ENCODE measurements at regions not wholly inside any gene's neighbourhood (a gene's known extent, or its start where the extent isn't known, plus 50 kb on each side); places are given as distances from the start of the nearest gene placed in this dataset.

GRCh38 chr4:189029976-189030504, 890.8 kb downstream of the TRIML1 start:
- no peak for DNase-seq (ENCODE audit: low read depth in 2 of 2)

DNA sequence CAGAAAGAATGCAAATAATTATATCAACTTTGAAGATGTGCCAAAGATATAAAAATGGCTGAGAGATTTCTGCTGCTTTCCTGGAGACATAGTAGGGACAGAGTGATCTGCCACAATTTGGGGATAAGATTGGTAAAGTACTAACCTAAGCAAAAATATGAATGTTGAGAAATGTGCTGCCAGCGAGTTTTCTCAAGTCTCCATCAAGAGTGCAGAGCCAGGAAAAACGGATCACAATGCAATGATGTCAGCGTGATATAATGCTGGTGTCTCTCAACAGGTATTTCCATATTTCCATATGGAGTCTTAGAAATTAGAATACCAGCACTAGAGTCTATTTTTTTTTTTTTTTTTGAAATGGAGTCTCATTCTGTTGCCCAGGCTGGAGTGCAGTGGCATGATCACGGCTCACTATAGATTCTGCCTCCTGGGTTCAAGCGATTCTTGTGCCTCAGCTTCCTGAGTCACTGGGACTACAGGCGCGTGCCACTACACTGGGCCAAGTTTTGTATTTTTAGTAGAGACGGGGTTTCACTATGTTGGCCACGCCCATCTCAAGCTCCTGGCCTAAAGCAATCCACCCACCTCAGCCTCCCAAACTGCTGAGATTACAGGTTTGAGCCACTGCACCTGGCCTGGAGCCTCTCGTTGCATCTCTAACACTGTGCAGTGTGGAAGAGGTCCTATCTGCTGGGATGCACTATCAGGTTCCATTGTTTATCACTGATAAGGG, 893.5 kb downstream of the TRIML1 start:
- no peak for DNase-seq (ENCODE audit: low read depth in 2 of 2)

DNA sequence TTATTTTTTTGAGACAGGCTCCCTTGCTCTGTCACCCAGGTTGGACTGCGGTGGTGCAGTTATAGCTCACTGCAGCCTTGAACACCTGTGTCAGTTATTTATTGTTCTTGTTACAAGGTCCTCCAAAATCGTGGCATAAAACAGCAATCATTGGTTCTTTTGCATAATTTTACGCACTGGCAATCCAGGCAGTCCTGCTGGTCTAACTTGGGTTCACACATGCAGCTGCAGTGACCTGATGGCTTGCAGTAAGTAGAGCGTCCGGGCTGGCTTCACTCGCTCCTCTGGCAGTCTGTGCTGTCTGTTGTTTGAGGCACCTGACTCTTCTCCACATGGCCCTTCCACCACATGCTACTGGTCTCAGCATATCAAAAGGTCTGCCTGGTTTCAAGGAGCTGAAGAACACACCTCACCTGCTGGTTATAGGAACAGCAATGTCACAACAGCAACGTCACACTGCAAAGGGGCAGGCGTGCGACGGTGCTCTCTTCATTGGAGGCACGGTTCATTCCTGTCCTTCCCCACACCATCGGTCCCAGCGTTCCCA, 894.6 kb downstream of the TRIML1 start:
- no peak for DNase-seq (ENCODE audit: low read depth in 2 of 2)

DNA sequence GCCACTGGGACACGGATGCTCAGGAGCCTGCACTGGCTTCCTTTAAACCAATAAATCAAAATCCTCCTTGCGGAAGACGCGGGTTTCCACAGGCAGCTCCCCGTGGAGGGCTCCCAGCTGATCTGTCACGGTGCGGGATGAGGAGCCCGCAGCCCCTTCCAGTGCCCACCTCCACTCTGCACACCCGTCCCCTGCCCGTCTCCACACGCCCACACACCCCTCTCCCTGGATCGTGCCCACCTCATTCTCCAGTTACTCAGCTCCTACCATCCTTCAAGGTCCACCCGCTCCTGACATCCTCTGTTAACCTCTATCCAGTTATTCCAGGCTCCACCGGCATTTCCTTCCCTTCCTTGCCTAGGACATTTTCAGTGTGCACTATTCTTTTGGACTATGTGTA, 895.9 kb downstream of the TRIML1 start:
- no peak for DNase-seq (ENCODE audit: low read depth in 2 of 2)

GRCh38 chr4:189035654-189036053, 896.4 kb downstream of the TRIML1 start:
- no peak for DNase-seq (ENCODE audit: low read depth in 2 of 2)

GRCh38 chr4:189036906-189037305, 897.7 kb downstream of the TRIML1 start:
- DNase-seq (ENCODE audit: low read depth in 2 of 2) = no peak

- DNase-seq (ENCODE audit: low read depth in 2 of 2) = no peak
Observed at GRCh38 chr4:189046642-189047041, 894.0 kb upstream of the FRG1 start.

GRCh38 chr4:189048119-189048518, 892.6 kb upstream of the FRG1 start:
- no peak for DNase-seq (ENCODE audit: low read depth in 2 of 2)

- DNase-seq (ENCODE audit: low read depth in 2 of 2) = no peak
Observed at GRCh38 chr4:189049682-189050081, 891.0 kb upstream of the FRG1 start.

DNA sequence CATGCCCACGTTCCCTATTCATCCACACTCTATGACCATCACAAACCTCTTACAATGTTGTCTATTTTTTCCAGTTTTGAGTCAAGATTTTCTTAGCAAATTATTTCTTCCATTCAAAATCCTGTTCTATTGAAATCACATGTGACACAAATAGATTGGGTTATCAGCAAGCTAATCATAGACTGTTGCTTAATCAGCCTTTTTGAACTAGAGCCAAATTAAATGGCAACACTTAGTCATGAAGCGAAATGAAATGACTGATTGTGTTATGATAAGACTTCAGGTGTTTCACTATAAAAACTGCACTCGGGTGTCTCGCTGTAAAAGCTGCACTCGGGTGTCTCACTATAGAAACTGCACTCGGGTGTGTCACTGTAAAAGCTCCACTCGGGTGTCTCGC, 890.0 kb upstream of the FRG1 start:
- DNase-seq (ENCODE audit: low read depth in 2 of 2) = no peak

DNA sequence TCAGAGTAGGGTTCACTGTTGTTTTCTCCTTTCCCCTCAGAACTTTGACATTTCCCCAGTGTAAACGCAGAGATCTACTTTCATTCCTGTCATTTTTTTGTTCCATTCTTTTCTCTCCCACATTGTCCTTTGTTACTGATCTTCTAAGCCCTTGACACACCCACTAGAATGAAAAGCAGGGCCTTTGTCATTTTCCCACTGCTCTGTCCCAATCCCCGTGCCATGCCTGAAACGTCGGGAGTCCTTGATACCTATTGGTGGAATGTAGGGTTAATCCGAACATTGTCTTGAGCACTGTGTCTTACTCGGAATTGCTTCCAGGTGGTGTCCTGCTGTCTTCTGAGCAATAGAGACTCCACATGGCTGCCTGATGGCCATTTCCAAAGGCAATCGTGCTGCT, 887.1 kb upstream of the FRG1 start:
- DNase-seq (ENCODE audit: low read depth in 2 of 2) = no peak

DNA sequence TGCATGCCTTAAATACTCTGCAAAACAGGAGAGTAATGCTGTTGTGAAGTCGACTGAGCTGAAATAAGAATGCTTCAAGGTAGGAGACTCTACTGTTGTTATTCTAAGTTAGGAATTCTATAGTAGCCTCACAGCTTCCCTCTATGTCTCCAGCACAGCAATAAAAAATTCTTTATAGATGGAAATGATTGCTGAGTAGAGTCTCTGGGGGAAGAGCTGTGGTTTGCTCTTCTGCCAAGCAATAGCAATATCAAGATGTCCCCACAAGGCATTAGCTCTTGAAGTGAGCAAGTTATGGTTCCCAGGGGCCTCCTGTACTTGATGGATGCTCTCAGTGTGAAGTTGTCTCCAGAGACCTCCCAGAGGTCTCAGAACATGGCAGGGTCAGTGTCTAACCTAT, 880.6 kb upstream of the FRG1 start:
- DNase-seq (ENCODE audit: low read depth in 2 of 2) = no peak

DNA sequence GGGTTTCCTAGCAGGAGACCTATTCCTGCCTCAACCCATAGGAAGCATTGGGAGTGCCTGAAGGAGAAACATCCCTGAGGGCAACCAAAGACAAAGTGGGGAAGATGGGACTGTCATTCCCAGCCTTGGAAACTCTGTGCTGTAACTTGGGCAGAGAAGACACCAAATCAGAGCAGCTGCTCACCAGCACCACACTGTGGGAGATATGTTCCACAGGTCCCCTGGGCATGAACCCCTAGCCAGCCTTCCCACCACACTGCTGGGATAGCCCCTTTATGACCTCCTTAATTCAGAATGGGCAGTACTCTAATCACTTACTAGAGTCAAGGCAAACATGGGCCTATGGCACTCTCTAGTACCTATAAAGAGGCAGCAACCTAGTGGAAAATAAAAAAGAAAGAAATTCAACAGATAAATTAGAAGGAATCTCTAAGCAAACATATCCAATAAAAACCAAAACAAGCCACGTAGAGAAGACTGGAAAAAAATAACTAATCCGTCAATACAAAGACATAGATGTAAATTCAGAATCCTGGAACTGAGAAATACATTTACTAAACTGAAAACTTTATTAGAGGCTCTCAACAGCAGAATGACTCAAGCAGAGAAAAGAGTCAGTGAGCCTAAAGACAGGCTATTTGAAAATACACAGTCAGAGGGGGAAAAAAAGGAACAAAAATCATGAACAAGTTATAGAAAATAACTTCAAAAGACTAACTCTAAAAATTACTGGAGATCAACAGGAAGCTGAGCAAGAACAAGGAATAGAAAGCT, 878.4 kb upstream of the FRG1 start:
- no peak for DNase-seq (ENCODE audit: low read depth in 2 of 2)

DNA sequence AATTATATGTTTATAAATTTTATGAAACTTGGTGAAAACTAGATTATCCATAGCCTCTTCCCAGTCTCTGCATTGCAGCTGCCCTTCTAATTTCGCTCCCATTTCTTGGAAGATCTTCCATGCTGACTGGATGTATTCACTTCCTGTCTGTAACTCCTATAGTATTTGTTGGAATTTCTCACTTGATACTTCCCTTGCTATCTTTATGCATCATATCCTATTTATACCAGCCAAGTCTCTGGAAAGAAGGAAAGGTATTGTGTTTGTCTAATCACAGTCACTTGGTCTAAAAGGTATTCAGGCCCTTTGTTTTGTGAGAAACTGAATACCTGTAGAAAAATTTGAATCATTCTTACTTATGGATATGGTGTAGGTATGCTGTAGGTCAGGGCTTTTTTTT, 870.9 kb upstream of the FRG1 start:
- no peak for DNase-seq (ENCODE audit: low read depth in 2 of 2)

DNA sequence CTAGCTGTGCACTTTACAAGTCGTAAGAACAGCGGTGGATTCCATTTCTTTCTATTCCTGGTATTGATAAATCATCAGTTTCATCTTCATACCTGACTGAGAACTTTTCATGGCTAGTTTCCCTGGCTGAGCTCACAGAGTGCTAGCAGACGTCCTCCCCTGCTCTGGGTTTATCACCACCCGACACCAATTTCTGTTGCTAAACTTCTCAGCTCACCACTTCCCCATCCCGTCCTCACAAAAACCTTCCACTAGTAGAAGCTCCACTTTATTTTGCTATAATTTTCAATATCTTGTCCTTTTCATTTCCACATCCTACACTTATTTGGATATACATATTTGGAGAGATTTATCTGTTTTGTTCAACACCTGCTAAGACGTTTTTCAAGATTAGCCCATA, 869.4 kb upstream of the FRG1 start:
- DNase-seq (ENCODE audit: low read depth in 2 of 2) = no peak

DNA sequence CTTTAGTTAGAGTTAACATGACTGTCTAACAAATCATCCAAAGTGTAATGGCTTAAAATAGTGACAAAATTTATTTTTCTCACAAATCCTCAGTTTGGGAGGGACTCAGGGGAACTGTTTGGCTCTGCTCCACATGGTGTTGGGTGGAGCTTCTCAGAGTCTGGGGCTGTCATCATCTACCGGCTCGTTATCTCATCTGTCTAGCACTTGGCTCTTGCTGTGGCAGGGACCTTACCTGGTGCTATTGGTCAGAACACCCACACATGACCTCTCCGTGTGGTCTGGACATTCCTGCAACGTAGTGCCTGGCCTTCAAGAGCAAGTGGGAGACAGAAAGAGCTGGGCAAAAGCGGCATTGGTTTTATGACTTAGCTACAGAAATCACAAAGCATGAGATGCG, 866.9 kb upstream of the FRG1 start:
- DNase-seq (ENCODE audit: low read depth in 2 of 2) = no peak

DNA sequence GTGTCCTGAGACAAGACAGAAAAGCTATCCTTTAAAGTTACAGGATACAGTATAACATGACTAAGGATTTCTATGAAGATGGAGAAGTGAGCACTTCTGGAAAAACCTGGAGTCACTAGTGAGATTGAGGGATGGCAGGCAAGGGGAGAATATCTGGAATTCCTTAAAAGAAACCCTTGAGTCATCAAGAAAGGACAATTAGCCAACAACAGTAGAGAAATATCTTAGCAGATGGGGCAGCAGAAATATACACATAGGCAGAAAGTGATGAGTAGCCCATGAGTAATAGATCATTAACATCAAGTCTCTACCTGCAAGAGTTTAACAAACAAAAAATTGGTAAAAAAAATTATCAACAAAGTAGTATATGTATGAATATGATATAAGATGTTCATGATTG, 858.8 kb upstream of the FRG1 start:
- DNase-seq (ENCODE audit: low read depth in 2 of 2) = no peak

DNA sequence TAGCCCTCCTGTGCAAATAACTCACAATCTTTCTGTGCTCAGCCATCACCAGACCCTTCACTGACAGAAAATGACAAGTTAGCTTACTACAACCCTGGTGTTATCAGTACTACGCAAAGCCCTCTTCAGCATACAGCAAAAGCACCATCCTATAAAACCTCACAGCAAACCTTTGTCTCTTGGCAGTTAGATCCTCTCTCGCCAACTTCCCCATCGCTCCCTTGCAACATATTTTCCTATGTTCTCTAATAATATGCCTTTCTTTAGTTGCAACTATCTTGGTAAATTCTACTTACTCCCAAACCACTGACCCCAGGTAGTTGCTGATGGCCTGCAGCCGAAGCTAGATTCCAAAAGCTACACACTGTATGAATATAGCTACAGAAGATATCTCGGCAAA, 856.9 kb upstream of the FRG1 start:
- DNase-seq (ENCODE audit: low read depth in 2 of 2) = no peak

- no peak for DNase-seq (ENCODE audit: low read depth in 2 of 2)
Observed at GRCh38 chr4:189084671-189085070, 856.0 kb upstream of the FRG1 start.

DNA sequence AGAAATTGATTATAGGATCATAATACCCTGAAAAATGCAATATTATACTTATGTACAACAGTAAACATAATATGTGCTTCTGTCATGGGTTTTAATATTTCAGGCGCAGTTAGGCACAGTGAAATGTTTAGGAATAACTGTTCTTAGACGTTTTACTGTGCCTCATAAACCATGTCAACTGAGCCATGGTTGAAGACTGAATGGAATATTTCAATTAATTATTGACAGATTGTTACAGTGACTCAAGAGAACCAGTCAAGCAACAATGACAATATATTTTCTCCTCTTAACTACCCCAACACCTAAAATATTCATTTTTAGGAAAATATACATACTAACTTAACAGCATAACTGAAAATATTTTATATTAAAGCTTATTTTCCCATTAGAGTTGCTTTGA, 852.7 kb upstream of the FRG1 start:
- DNase-seq (ENCODE audit: low read depth in 2 of 2) = no peak

DNA sequence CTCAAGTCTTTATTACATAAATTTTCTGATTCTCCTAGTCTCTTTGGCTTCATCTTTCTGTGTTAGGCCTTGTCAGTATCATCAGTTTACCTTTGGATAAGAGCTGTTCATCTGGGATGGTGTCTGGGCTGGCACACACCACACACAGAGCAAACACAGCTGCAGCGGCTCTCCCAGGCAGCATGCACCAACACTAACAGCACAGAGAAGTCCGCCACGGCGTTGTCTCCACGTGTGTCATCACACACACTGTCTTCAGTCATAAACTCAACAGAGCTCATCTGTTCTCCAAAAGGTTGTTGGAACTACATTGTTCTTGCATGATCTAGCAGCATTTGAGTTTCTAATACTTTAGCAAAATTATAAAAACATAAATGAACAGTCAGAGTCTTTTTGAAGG, 851.9 kb upstream of the FRG1 start:
- DNase-seq (ENCODE audit: low read depth in 2 of 2) = no peak

- DNase-seq (ENCODE audit: low read depth in 2 of 2) = no peak
Observed at GRCh38 chr4:189090174-189090814, 850.4 kb upstream of the FRG1 start.

DNA sequence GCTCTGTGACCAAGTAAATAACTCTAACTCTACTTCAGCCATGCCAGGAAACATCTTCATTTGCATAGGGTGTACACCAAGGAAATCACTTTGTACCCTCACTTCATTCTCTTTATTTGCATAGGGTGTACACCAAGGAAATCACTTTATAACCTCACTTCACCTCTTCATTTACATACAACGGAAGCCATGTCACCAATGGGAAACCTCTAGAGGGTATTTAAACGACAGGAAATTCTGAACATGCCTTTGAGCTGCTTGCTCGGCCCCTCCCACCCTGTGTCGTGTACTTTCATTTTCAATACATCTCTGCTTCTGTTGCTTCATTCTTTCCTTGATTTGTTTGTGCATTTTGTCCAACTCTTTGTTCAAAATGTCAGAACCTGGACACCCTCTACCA, 848.1 kb upstream of the FRG1 start:
- no peak for DNase-seq (ENCODE audit: low read depth in 2 of 2)
